Epidermal melanocyte (primary cell): ENCODE measurements at regions not wholly inside any gene's neighbourhood (a gene's known extent, or its start where the extent isn't known, plus 50 kb on each side); places are given as distances from the start of the nearest gene placed in this dataset.

ENCODE experiments used
- DNase-seq: peaks from one replicate; pipeline ENCODE4 v3.0.0; 2011; ENCODE audit warnings: low spot score; ENCODE audit not compliant: insufficient read length

GRCh38 chr13:76378767-76379166 lies 507.4 kb downstream of the KCTD12 start:
- DNase-seq = no peak

- no peak for DNase-seq
Observed at GRCh38 chr13:76363682-76364289, 522.4 kb downstream of the KCTD12 start.

- DNase-seq = no peak
Observed at GRCh38 chr13:76361868-76362267, 524.3 kb downstream of the KCTD12 start.

GRCh38 chr13:76351541-76352229 lies 534.5 kb downstream of the KCTD12 start:
- DNase-seq = no peak

GRCh38 chr13:76350399-76350798 lies 535.8 kb downstream of the KCTD12 start:
- DNase-seq = no peak

DNA sequence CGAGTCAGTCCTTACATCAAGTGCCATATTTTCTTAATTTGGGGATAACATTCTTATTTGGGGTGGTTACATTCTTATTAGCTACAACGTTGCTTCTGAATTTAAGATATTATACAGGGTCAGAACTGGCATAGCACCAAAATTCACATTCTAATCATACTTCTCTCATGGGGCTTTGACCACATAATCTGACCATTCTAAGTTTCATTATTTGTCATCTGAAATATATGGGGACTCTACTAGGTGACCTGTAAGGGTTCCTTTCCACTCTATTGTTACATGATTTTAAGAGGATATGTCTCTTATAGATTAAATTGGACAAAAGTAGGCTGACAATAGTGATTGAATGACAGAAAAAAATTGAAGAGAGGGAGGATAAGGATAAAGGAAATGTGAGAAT lies 536.5 kb downstream of the KCTD12 start:
- no peak for DNase-seq

GRCh38 chr13:76339649-76340048 lies 546.6 kb downstream of the KCTD12 start:
- DNase-seq = no peak

GRCh38 chr13:76338003-76338402 lies 548.2 kb downstream of the KCTD12 start:
- no peak for DNase-seq

GRCh38 chr13:76336889-76337844 lies 549.0 kb downstream of the KCTD12 start:
- no peak for DNase-seq

GRCh38 chr13:76335463-76335862 lies 550.7 kb downstream of the KCTD12 start:
- DNase-seq = no peak

DNA sequence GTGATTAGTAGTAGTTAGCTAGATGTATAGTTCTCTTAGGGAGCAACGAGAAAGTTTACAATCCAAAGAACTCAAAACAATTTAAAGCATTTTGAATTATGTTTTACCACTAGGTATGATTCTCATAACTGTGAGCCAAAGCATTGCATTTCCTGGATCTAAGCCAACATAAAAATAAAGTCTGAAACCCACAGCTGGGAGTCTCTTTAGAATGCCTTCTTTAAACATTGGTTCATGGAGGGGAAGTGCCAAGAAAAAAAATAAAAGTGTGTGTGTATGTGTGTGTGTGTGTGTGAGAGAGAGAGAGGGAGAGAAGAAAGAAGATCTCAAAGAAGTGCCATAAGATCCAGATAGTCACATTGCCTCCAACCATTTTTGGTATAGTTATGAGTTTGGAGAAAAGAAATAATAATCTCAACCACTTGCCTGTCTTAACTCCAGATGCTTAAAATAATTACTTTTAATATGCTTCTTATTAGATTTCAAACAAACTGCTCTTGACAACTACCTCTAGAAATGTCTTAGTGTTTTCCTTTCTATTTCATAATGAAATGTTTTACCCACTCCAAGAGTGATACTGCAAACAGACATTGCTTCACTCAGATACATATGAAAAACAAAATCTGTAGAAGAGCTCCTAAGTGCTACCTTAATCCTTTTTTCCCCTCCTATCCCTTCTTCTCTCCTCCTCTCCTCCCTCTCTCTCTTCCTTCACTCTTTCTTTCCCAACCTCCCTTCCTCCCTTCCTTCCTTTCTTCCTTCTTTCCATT lies 554.1 kb downstream of the KCTD12 start:
- DNase-seq = no peak

DNA sequence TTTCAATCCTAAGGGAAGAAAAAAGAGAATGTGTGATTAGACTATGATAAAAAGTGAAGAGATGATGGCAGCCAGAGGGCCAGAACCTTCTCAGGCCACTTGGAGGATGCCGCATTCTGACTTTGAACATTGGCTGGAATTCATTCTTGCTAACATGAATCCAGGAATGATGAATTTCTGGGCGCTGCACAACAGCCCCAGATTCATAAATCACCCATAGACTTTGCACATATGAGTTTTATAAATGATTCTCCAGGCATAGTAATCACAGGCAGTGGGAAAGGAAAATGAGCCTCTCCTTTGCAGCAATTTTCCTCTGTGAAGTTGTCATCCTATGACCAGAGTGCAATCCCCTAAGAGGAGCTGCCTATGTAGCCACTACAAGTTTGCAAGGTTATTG lies 555.4 kb downstream of the KCTD12 start:
- DNase-seq = no peak

- no peak for DNase-seq
Observed at GRCh38 chr13:76329866-76330580, 556.2 kb downstream of the KCTD12 start.

GRCh38 chr13:76329004-76329403 lies 557.2 kb downstream of the KCTD12 start:
- DNase-seq = no peak

GRCh38 chr13:76326343-76326742 lies 559.9 kb downstream of the KCTD12 start:
- no peak for DNase-seq

DNA sequence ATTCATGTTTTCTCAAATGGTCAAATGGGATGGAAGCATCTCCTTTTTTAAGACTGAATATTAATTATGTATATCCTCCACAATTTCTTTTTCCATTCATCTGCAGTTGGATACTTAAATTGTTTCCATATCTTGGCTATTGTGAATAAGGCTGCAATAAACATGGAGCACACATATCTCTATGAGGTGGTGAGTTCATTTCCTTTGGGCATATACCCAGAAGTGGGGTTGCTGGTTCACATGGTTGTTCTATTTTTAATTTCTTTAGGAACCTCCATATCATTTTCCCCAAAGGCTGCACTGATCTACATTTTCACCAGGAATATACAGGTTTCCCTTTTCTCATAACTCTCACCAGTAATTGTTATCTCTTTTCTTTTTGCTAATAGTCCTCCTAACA lies 566.3 kb downstream of the KCTD12 start:
- DNase-seq = no peak

DNA sequence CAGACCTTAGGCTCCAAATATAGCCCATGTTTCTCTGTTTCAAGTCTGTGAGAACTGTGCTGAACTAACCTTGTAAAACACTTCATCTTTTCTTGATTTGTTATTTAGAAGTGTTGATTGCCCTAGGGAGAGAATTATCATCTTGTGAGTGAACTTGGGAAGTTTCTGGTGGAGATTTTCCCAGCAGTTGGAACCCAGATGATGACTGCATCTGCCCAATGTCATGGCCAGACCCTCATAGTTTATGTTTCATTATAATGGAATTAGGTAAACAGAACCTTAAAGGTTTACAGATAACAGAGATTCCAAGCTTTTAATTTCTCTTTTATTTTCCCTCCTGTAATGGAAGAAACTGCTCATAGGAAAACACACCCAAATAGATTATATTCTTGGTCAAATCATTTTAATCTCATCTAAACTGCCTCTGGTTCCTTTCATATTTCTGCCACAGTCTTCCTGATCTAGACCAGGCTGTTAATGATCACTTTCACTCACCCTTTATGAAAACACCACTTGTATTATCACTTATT lies 569.1 kb downstream of the KCTD12 start:
- no peak for DNase-seq

- DNase-seq = no peak
Observed at GRCh38 chr13:76314495-76314894, 571.7 kb downstream of the KCTD12 start.

DNA sequence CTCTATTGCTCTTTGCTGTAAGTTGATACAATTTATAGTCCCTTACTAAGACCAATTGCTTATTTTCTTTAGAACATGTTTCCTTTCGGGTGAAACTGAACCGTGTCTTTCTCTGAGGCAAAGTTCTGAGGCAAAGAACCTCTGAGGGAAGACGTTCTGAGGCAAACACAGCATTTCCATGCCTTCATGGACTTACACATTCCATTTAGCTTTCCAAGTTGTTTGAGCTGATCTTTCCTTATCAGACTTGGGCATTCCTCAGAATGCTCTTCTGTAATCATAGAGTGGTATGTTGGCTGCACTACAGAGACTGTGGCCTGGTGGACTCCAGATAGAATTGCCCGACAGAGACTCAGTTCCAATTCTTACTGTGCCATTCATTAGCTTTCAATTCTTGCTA lies 579.1 kb downstream of the KCTD12 start:
- no peak for DNase-seq

DNA sequence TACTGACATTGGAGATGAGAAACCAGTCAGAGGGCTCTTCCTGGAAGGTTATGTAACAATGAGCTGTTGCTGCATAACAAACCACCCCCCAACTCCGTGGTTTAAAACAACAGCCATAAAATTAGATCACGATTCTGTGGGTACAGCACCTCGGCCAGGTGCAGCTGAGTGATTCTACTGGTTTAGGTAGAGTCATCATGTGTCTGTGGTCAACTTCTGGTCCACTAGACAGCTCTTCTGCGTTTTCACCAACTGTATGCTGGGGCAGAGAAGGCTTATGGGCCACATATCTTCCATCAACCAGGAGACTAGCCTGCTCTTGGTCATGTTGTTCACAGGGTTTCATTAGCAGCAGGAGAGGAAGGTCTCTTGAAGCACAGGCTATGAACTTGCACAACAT lies 585.5 kb downstream of the KCTD12 start:
- no peak for DNase-seq

- DNase-seq = no peak
Observed at GRCh38 chr13:76297331-76297730, 588.9 kb downstream of the KCTD12 start.
